A549 (cell line): ENCODE measurements at regions not wholly inside any gene's neighbourhood (a gene's known extent, or its start where the extent isn't known, plus 50 kb on each side); places are given as distances from the start of the nearest gene placed in this dataset.

ENCODE experiments used
- ATAC-seq, 2 experiments: fragments of 200-7000 bp in 1 of 2; fragments of >200 bp in 1 of 2; cut with Nextera tagmentation in 1 of 2; cut with Tn5 transposase in 1 of 2; 3 replicates each; pipeline versions ENCODE4 v1.8.0 to v1.9.1; 2018 to 2020; ENCODE audit warnings: mild to moderate bottlenecking in 1 of 2, moderate library complexity in 1 of 2
- CTCF ChIA-PET: fragments of 300-600 bp; sonication (Branson Sonifier 250); formaldehyde crosslinking; extraction: SDS; loops from one replicate; lab custom pipeline; 2021; ENCODE audit warnings: antibody characterized with exemption, inconsistent platforms; lab: Yijun Ruan, JAX
- POLR2A ChIA-PET: fragments of 350-600 bp; formaldehyde crosslinking; extraction: SDS; loops from one replicate; lab custom pipeline; 2021; ENCODE audit warnings: antibody characterized with exemption, inconsistent platforms; lab: Yijun Ruan, JAX
- DNase-seq, 2 experiments: peaks; one replicate each; pipeline versions ENCODE4 v3.0.0 to v3.0.0-alpha.2; 2011 to 2016; ENCODE audit warnings: low read depth in 1 of 2, low spot score in 1 of 2
- FAIRE-seq: peaks from 2 replicates; lab custom pipeline; 2011; peaks lifted over from hg19 to GRCh38; lab: Jason Lieb, UNC
- H3K27ac ChIP-seq, 2 experiments: fragments of >200 bp; sonication (Bioruptor Twin); formaldehyde crosslinking; 3 replicates each; pipeline ENCODE4 v1.5.1; 2016 to 2017
- H3K4me1 ChIP-seq: fragments of >200 bp; sonication (Bioruptor Twin); formaldehyde crosslinking; 3 replicates; pipeline ENCODE4 v1.6.1; 2016
- H3K4me2 ChIP-seq: fragments of >200 bp; sonication (Bioruptor Twin); formaldehyde crosslinking; 3 replicates; pipeline ENCODE4 v1.6.1; 2016
- H3K4me3 ChIP-seq: fragments of >200 bp; sonication (Bioruptor Twin); formaldehyde crosslinking; 3 replicates; pipeline ENCODE4 v1.5.1; 2016
- H3K9me3 ChIP-seq: fragments of >200 bp; sonication (Bioruptor Twin); formaldehyde crosslinking; 3 replicates; pipeline ENCODE4 v1.6.1; 2016
- CBX2 ChIP-seq: fragments of 200-600 bp; sonication (generic); IDR thresholded peaks from 2 replicates; pipeline ENCODE4 v1.6.1; 2016; ENCODE audit warnings: low read depth, mild to moderate bottlenecking, borderline replicate concordance
- CBX8 ChIP-seq: fragments of 200-600 bp; sonication (generic); IDR thresholded peaks from 2 replicates; pipeline ENCODE4 v1.6.1; 2016
- CTCF ChIP-seq: fragments of >200 bp; sonication (Bioruptor Twin); formaldehyde crosslinking; IDR thresholded peaks from 3 replicates; pipeline ENCODE4 v1.5.1; 2016
- EP300 ChIP-seq, 2 experiments: fragments of >200 bp; sonication (Bioruptor Twin); formaldehyde crosslinking; IDR thresholded peaks; 2 replicates in 1 of 2; 3 replicates in 1 of 2; pipeline ENCODE4 v1.6.1; 2016 to 2017
- ESRRA ChIP-seq: fragments of 150-350 bp; IDR thresholded peaks from 2 replicates; pipeline ENCODE4 v1.6.1; 2014; ENCODE audit warnings: mild to moderate bottlenecking, low read length, borderline replicate concordance
- FOSB ChIP-seq: fragments of 250-450 bp; sonication (Bioruptor Pico); IDR thresholded peaks from 2 replicates; pipeline ENCODE4 v1.5.0; 2020; ENCODE audit warnings: mild to moderate bottlenecking, moderate library complexity
- GATA3 ChIP-seq: IDR thresholded peaks from 2 replicates; pipeline ENCODE4 v1.6.1; 2012; ENCODE audit warnings: borderline replicate concordance
- HEYL ChIP-seq: fragments of 250-450 bp; sonication (Bioruptor Pico); IDR thresholded peaks from 2 replicates; pipeline ENCODE4 v1.8.0; 2021; ENCODE audit warnings: mild to moderate bottlenecking, moderate library complexity
- HOXB5 ChIP-seq: fragments of 250-450 bp; sonication (Bioruptor Pico); IDR thresholded peaks from 2 replicates; pipeline ENCODE4 v1.5.0; 2020; ENCODE audit warnings: mild to moderate bottlenecking, moderate library complexity
- JUN ChIP-seq, 2 experiments: fragments of >200 bp; sonication (Bioruptor Twin); formaldehyde crosslinking; IDR thresholded peaks; 2 replicates in 1 of 2; 3 replicates in 1 of 2; pipeline ENCODE4 v1.6.1; 2016 to 2017
- JUNB ChIP-seq: fragments of >200 bp; sonication (Bioruptor Twin); formaldehyde crosslinking; IDR thresholded peaks from 2 replicates; pipeline ENCODE4 v1.6.1; 2016
- KDM5A ChIP-seq: fragments of 200-600 bp; sonication (generic); IDR thresholded peaks from 2 replicates; pipeline ENCODE4 v1.6.1; 2016; ENCODE audit warnings: antibody characterized with exemption, mild to moderate bottlenecking
- MAFK ChIP-seq: fragments of 450-650 bp; IDR thresholded peaks from 2 replicates; pipeline ENCODE4 v1.6.1; 2014; ENCODE audit not compliant: partially characterized antibody
- NPAS2 ChIP-seq: fragments of 250-450 bp; sonication (Bioruptor Pico); IDR thresholded peaks from 2 replicates; pipeline ENCODE4 v1.8.0; 2022; ENCODE audit warnings: mild to moderate bottlenecking, moderate library complexity, borderline replicate concordance
- PBX3 ChIP-seq: IDR thresholded peaks from 2 replicates; pipeline ENCODE4 v1.6.1; 2012
- PHF8 ChIP-seq: fragments of 200-600 bp; sonication (generic); IDR thresholded peaks from 2 replicates; pipeline ENCODE4 v1.6.1; 2016; ENCODE audit warnings: low read depth, mild to moderate bottlenecking, antibody characterized with exemption, moderate library complexity, borderline replicate concordance
- POLR2AphosphoS2 ChIP-seq: conservative IDR thresholded peaks from 2 replicates; pipeline ENCODE4 v1.6.1; 2012; ENCODE audit warnings: low read length, improper control_type of control experiment, inconsistent platforms
- RARB ChIP-seq: fragments of 250-450 bp; sonication (Bioruptor Pico); IDR thresholded peaks from 2 replicates; pipeline ENCODE4 v1.8.0; 2021; ENCODE audit warnings: mild to moderate bottlenecking, moderate library complexity
- RNF2 ChIP-seq: fragments of 200-600 bp; sonication (generic); IDR thresholded peaks from 2 replicates; pipeline ENCODE4 v1.6.1; 2016; ENCODE audit warnings: low read depth, mild to moderate bottlenecking, antibody characterized with exemption, moderate library complexity, borderline replicate concordance
- SMC3 ChIP-seq: fragments of >200 bp; sonication (Bioruptor Twin); formaldehyde crosslinking; IDR thresholded peaks from 3 replicates; pipeline ENCODE4 v1.6.1; 2018; ENCODE audit warnings: inconsistent platforms
- SREBF2 ChIP-seq: fragments of 450-650 bp; IDR thresholded peaks from 2 replicates; pipeline ENCODE4 v1.6.1; 2014; ENCODE audit warnings: mild to moderate bottlenecking, moderate library complexity
- TP53 ChIP-seq: fragments of 250-450 bp; sonication (Bioruptor Pico); IDR thresholded peaks from 2 replicates; pipeline ENCODE4 v1.5.0; 2021; ENCODE audit warnings: mild to moderate bottlenecking, moderate library complexity
- ZSCAN20 ChIP-seq: fragments of 250-450 bp; sonication (Bioruptor Pico); IDR thresholded peaks from 2 replicates; pipeline ENCODE4 v1.8.0; 2022; ENCODE audit warnings: mild to moderate bottlenecking, moderate library complexity
- WGBS: methylation state at CpG from one replicate; pipeline ENCODE4 v1.1.6; 2017; ENCODE audit errors: missing lambda C conversion rate; 5-methylcytosine and 5-hydroxymethylcytosine counted together

GRCh38 chr20:52738081-52738480 lies 234.1 kb upstream of the TSHZ2 start:
- Histone ChIP-seq H3K4me1 (no peaks in the 10 kb centered on the region), H3K4me3 (no peak overlapping the region), H3K4me2 (no peak overlapping the region), H3K27ac (no peak overlapping the region), H3K9me3 (no peaks in the 10 kb centered on the region)
- WGBS, result 9% methylated on average over 6 of the region's 6 CpGs
- TF ChIP-seq MAFK (no peak), CBX2 (no peak), CBX8 (no peak), GATA3 (no peak), HOXB5 (CRISPR knock-in tag) (no peak), ESRRA (no peak)
- FAIRE-seq, result no peak
- ATAC-seq, result no peak
- CTCF ChIA-PET, result no interaction called here
- no peak for DNase-seq
- POLR2A ChIA-PET, result no interaction called here

- DNase-seq (no peak), ATAC-seq (no peak), FAIRE-seq (no peak)
- H3K4me1 ChIP-seq, result no peaks in the 10 kb centered on the region
- no peak overlapping the region for H3K27ac ChIP-seq
- CTCF ChIA-PET, result no interaction called here
- H3K4me3 ChIP-seq, result no peak overlapping the region
- H3K4me2 ChIP-seq, result no peak overlapping the region
- 0% methylated on average over 2 of the region's 2 CpGs for WGBS
- TF ChIP-seq KDM5A, result no peak
- TF ChIP-seq FOSB (CRISPR knock-in tag), result no peak
- no peak for TF ChIP-seq HOXB5 (CRISPR knock-in tag)
- no peak for TF ChIP-seq PBX3
- no peak for TF ChIP-seq JUN (IDR thresholded peaks at IDR 0.05)
- TF ChIP-seq HEYL (CRISPR knock-in tag), result no peak
- TF ChIP-seq JUNB, result no peak
- no peak for TF ChIP-seq PHF8
- no peak for TF ChIP-seq TP53 (CRISPR knock-in tag)
- TF ChIP-seq RNF2, result no peak
- TF ChIP-seq NPAS2 (CRISPR knock-in tag), result no peak
- TF ChIP-seq RARB (CRISPR knock-in tag), result no peak
- no peak for TF ChIP-seq EP300 (IDR thresholded peaks at IDR 0.05)
- TF ChIP-seq GATA3, result no peak
- TF ChIP-seq, all 56 proteins: peak for 0
- H3K9me3 ChIP-seq, result no peaks in the 10 kb centered on the region
- POLR2A ChIA-PET, result no interaction called here
These were observed 235.7 kb upstream of the TSHZ2 start for GRCh38 chr20:52736507-52736906.

- Histone ChIP-seq H3K9me3 (no peaks in the 10 kb centered on the region), H3K4me1 (no peaks in the 10 kb centered on the region), H3K4me2 (no peak overlapping the region), H3K4me3 (no peak overlapping the region)
- DNase-seq (no peak), FAIRE-seq (no peak), ATAC-seq (no peak)
- CTCF ChIA-PET, result no interaction called here
- POLR2A ChIA-PET, result no interaction called here
- 3% methylated on average over 3 of the region's 3 CpGs for WGBS
- TF ChIP-seq SREBF2 (no peak), CTCF (no peak), ZSCAN20 (no peak), SMC3 (no peak), POLR2AphosphoS2 (no peak)
- TF ChIP-seq, all 56 proteins: peak for 0
- no peak overlapping the region for H3K27ac ChIP-seq
These were observed 241.1 kb upstream of the TSHZ2 start for GRCh38 chr20:52731093-52731492.
